GM10248 (cell line): ENCODE measurements at regions not wholly inside any gene's neighbourhood (a gene's known extent, or its start where the extent isn't known, plus 50 kb on each side); places are given as distances from the start of the nearest gene placed in this dataset.

Experiments used
- CTCF ChIA-PET: fragments of 300-600 bp; sonication (Branson Sonifier 250); formaldehyde crosslinking; extraction: SDS; loops from one replicate; lab custom pipeline; 2021; ENCODE audit warnings: antibody characterized with exemption; lab: Yijun Ruan, JAX
- POLR2A ChIA-PET: fragments of 350-650 bp; sonication (Branson Sonifier 250); formaldehyde crosslinking; extraction: SDS; loops from one replicate; lab custom pipeline; 2020; ENCODE audit warnings: antibody characterized with exemption; lab: Yijun Ruan, JAX
- DNase-seq: peaks from one replicate; pipeline ENCODE4 v3.0.0; 2012; ENCODE audit errors: extremely low spot score
- CTCF ChIP-seq: IDR thresholded peaks from 2 replicates; pipeline ENCODE4 v1.5.1; 2012; ENCODE audit warnings: mild to moderate bottlenecking, low read depth; ENCODE audit errors: extremely low read depth, missing control alignments, control extremely low read depth

- CTCF ChIA-PET = interaction anchor here (1.2 to 3.7 kb wide), 8 partner anchors 8 to 27 kb away, joined by 3 to 16 read pairs (median 6); no protein-coding TSS in a partner anchor
- DNase-seq = no peak
- POLR2A ChIA-PET = interaction anchor here (0.6 kb wide), 1 partner anchor 23 kb away, joined by 4 read pairs; no protein-coding TSS in a partner anchor
- no peak for TF ChIP-seq CTCF
Measured at GRCh38 chr2:207240649-207241048, 74.9 kb upstream of the KLF7 start.

- ChIA-PET CTCF (no interaction called here), POLR2A (no interaction called here)
- no peak for DNase-seq
- TF ChIP-seq CTCF = no peak
Measured at GRCh38 chr2:207241198-207241597, 75.5 kb upstream of the KLF7 start.

- TF ChIP-seq CTCF = no peak
- DNase-seq = no peak
- ChIA-PET CTCF (interaction anchor here (1.3 to 3.1 kb wide), 4 partner anchors 10 to 21 kb away, joined by 3 to 10 read pairs (median 5); no protein-coding TSS in a partner anchor), POLR2A (no interaction called here)
Measured at GRCh38 chr2:207243601-207244000, 77.9 kb upstream of the KLF7 start.

- POLR2A ChIA-PET = no interaction called here
- CTCF ChIA-PET = interaction anchor here (0.7 to 3.1 kb wide), 4 partner anchors 8 to 31 kb away, joined by 3 to 10 read pairs (median 3); no protein-coding TSS in a partner anchor
- no peak for DNase-seq
- TF ChIP-seq CTCF = no peak
Measured at GRCh38 chr2:207244971-207245925, 79.5 kb upstream of the KLF7 start.

DNA sequence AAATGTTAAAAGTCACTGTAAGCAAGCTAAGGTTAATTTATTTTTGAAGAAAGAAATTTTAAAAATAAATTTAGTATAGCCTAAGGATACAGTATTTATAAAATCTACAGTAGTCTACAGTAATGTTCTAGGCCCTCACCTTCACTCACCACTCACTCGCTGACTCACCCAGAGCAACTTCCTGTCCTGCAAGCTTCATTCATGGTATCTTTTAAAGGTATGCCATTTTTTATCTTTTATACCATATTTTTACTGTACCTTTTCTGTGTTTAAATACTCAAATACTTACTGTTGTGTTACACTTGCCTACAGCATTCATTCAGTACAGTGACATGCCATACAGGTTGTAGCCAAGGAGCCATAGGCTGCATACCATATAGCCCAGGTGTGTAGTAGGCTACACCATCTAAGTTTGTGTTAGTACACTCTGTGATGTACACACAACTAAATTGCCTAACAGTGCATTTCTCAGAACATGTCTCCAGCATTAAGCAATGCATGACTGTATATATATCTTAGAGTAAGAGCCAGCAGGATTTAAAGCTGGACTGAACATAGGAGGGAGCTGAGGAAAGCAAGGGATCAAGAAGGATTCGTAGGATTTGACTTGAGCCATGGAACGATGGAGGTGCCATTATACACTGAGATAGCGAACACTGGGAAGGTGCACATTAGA lies 83.1 kb upstream of the KLF7 start:
- POLR2A ChIA-PET = no interaction called here
- TF ChIP-seq CTCF = no peak
- no peak for DNase-seq
- CTCF ChIA-PET = interaction anchor here (1.4 to 2.3 kb wide), 5 partner anchors 10 to 18 kb away, joined by 3 to 16 read pairs (median 5); no protein-coding TSS in a partner anchor

- DNase-seq = no peak
- no peak for TF ChIP-seq CTCF
- ChIA-PET CTCF (interaction anchor here (1.0 to 2.0 kb wide), 5 partner anchors 10 to 256 kb away, joined by 3 to 7 read pairs (median 3); no protein-coding TSS in a partner anchor), POLR2A (no interaction called here)
Measured at GRCh38 chr2:207251022-207251421, 85.3 kb upstream of the KLF7 start.
